ENCODE measurements at regions not wholly inside any gene's neighbourhood (a gene's known extent, or its start where the extent isn't known, plus 50 kb on each side); places are given as distances from the start of the nearest gene placed in this dataset.

DNA sequence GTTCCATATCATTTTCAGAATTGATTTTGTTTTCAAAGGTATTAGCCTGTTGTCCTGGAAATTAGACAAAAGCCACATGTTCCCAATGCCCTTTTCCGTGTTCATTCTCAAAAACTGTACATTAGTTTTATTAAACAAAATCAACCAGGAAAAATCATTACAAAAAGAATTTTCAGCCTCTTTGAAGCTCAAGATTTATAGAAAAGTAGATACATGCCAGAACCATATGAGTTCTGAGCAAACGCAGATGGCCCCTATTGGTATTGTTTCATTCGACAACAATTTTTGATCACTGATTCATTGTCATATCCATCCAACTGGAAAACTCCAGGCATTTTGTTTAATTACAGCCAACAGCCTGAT, 148.5 kb upstream of the GRAMD2B start:
- no peaks in the 10 kb centered on the region for H3K36me3 ChIP-seq (ENCODE audit: control insufficient read depth, insufficient read depth, low read length)
- intact Hi-C loops (cut with micrococcal nuclease; ENCODE audit: unreplicated experiment): no loop called here
- DNase-seq (ENCODE audit: low read depth, low spot score) (no peak), ATAC-seq (no peak)
- CTCF ChIA-PET: no interaction called here
- TF ChIP-seq CTCF (IDR thresholded peaks at IDR 0.05): no peak
- TF ChIP-seq TCF7L2 (IDR thresholded peaks at IDR 0.05; ENCODE audit: low read depth, low read length): no peak
- TF ChIP-seq, protein P1, sequence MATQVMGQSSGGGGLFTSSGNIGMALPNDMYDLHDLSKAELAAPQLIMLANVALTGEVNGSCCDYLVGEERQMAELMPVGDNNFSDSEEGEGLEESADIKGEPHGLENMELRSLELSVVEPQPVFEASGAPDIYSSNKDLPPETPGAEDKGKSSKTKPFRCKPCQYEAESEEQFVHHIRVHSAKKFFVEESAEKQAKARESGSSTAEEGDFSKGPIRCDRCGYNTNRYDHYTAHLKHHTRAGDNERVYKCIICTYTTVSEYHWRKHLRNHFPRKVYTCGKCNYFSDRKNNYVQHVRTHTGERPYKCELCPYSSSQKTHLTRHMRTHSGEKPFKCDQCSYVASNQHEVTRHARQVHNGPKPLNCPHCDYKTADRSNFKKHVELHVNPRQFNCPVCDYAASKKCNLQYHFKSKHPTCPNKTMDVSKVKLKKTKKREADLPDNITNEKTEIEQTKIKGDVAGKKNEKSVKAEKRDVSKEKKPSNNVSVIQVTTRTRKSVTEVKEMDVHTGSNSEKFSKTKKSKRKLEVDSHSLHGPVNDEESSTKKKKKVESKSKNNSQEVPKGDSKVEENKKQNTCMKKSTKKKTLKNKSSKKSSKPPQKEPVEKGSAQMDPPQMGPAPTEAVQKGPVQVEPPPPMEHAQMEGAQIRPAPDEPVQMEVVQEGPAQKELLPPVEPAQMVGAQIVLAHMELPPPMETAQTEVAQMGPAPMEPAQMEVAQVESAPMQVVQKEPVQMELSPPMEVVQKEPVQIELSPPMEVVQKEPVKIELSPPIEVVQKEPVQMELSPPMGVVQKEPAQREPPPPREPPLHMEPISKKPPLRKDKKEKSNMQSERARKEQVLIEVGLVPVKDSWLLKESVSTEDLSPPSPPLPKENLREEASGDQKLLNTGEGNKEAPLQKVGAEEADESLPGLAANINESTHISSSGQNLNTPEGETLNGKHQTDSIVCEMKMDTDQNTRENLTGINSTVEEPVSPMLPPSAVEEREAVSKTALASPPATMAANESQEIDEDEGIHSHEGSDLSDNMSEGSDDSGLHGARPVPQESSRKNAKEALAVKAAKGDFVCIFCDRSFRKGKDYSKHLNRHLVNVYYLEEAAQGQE (IDR thresholded peaks at IDR 0.05; ENCODE audit: insufficient read depth in 1 of 2, low read depth in 2 of 2, low read length in 1 of 2): no peak
- no peak for TF ChIP-seq POLR2AphosphoS5 (IDR thresholded peaks at IDR 0.05; ENCODE audit: low read depth, low read length)
- no peak for TF ChIP-seq SIN3A (IDR thresholded peaks at IDR 0.05; ENCODE audit: borderline replicate concordance, insufficient read depth, low read depth, low read length)
- H3K27ac ChIP-seq (ENCODE audit: low read length): no peak overlapping the region
- no peak overlapping the region for H3K4me3 ChIP-seq (ENCODE audit: low read depth in 2 of 2, low read length in 2 of 2)
- H3K27me3 ChIP-seq (ENCODE audit: control insufficient read depth, insufficient read depth, low read length): no peaks in the 10 kb centered on the region
- in situ Hi-C loops (cut with HindIII; ENCODE audit: low pct_unique_long_range_greater_than_20kb, low sequenced_read_pairs): no loop called here
- no peaks in the 10 kb centered on the region for H3K4me1 ChIP-seq (ENCODE audit: control insufficient read depth, insufficient read depth, low read length)
- no TSS peak for BruUV-seq (replicated peaks)
- POLR2A ChIA-PET: interaction anchor here (0.5 kb wide), 1 partner anchor 207 kb away, joined by 4 read pairs; no protein-coding TSS in a partner anchor
- H3K9me3 ChIP-seq (ENCODE audit: control insufficient read depth, insufficient read depth, low read depth, low read length): no peaks in the 10 kb centered on the region

DNA sequence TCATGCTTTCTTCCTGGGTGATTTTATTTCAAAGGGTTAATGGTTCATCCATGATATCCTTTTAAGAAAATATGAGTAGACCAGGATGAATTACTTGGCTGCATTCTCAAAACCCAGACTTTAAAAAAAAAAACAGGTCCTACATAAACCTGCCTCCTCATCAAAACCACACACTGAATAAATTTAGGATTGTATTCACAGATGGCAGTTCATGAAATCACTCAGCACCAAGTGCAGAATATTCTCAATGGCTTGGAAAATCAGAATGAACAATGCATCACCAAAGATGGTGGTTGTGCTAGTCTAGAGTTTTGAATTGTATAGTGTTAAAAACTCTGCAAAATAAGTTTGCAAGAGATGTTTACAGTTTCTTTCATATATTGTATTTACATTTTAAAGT, 145.4 kb upstream of the GRAMD2B start:
- CTCF ChIA-PET: no interaction called here
- intact Hi-C loops (cut with micrococcal nuclease; ENCODE audit: unreplicated experiment): no loop called here
- Histone ChIP-seq H3K36me3 (ENCODE audit: control insufficient read depth, insufficient read depth, low read length) (no peaks in the 10 kb centered on the region), H3K27ac (ENCODE audit: low read length) (no peak overlapping the region), H3K4me1 (ENCODE audit: control insufficient read depth, insufficient read depth, low read length) (no peaks in the 10 kb centered on the region), H3K9me3 (ENCODE audit: control insufficient read depth, insufficient read depth, low read depth, low read length) (no peaks in the 10 kb centered on the region), H3K27me3 (ENCODE audit: control insufficient read depth, insufficient read depth, low read length) (no peaks in the 10 kb centered on the region), H3K4me3 (ENCODE audit: low read depth in 2 of 2, low read length in 2 of 2) (no peak overlapping the region)
- no TSS peak for BruUV-seq (replicated peaks)
- TF ChIP-seq TCF7L2 (IDR thresholded peaks at IDR 0.05; ENCODE audit: low read depth, low read length): no peak
- TF ChIP-seq, protein P1 (IDR thresholded peaks at IDR 0.05; ENCODE audit: insufficient read depth in 1 of 2, low read depth in 2 of 2, low read length in 1 of 2): no peak
- TF ChIP-seq SIN3A (IDR thresholded peaks at IDR 0.05; ENCODE audit: borderline replicate concordance, insufficient read depth, low read depth, low read length): no peak
- no peak for TF ChIP-seq POLR2AphosphoS5 (IDR thresholded peaks at IDR 0.05; ENCODE audit: low read depth, low read length)
- no peak for TF ChIP-seq CTCF (IDR thresholded peaks at IDR 0.05)
- POLR2A ChIA-PET: no interaction called here
- ATAC-seq (no peak), DNase-seq (ENCODE audit: low read depth, low spot score) (no peak)
- in situ Hi-C loops (cut with HindIII; ENCODE audit: low pct_unique_long_range_greater_than_20kb, low sequenced_read_pairs): no loop called here
